ENCODE measurements at regions not wholly inside any gene's neighbourhood (a gene's known extent, or its start where the extent isn't known, plus 50 kb on each side); places are given as distances from the start of the nearest gene placed in this dataset.

DNA sequence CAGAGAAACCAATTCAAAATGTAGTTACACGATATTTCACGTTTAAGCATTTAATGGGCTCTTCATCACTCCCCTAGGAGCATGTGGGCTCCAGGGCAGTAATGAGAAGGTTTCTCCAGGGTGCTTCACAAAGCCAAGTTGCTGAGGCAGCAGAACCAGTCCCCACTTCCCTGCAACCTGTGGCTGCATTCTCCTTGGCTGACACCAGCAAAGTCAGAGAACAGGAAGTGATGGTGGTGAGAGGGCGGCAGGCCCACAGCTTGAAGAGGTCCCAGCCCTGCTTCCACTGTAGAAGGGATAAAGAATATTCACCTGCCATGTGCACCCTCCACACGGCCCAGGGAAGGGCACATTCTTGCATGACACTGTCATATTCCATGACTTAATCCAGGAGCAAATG, 133.2 kb downstream of the CBLN1 start:
- DNase-seq (no peak), ATAC-seq (ENCODE audit: low FRiP score) (no peak)
- Histone ChIP-seq H3K27ac (ENCODE audit: low read depth in 1 of 2, low read length in 2 of 2) (no peak overlapping the region), H3K9me3 (ENCODE audit: control insufficient read depth, low read length) (peaks cover 2% of the 10 kb centered on the region), H3K4me3 (ENCODE audit: low read length in 2 of 2) (no peak overlapping the region), H3K4me1 (ENCODE audit: control insufficient read depth in 1 of 2, insufficient read depth in 2 of 2, low read length in 2 of 2) (no peaks in the 10 kb centered on the region), H3K27me3 (ENCODE audit: control insufficient read depth in 1 of 2, insufficient read depth in 2 of 2, low read length in 1 of 2) (peaks cover 0 to 2% of the 10 kb centered on the region in 2 donors), H3K36me3 (ENCODE audit: control insufficient read depth in 1 of 2, insufficient read depth in 2 of 2, low read length in 1 of 2) (no peaks in the 10 kb centered on the region)
- intact Hi-C loops (cut with DNase I) = no loop called here
- 54 to 66% methylated on average over 4 of the region's 4 CpGs for WGBS, 2 donors

DNA sequence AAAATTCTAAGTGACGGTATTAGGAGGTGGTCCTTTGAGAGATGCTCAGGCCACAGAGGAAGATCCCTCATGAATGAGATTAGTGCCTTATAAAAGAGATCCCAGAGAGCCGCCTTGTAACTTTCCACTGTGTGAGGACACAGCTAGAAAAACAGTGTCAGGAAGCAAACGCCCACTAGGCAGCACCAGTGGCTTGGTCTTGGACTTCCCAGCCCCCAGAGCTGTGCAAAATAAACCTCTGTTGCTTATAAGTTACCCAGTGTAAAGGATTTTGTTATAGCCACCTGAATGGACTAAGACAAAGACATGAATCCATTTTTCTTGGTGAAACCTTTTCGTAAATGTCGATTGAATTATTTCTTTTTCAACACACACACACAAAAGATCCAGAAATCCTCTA, 141.0 kb downstream of the CBLN1 start:
- Histone ChIP-seq H3K27me3 (ENCODE audit: control insufficient read depth in 1 of 2, insufficient read depth in 2 of 2, low read length in 1 of 2) (no peaks in the 10 kb centered on the region), H3K4me3 (ENCODE audit: low read length in 2 of 2) (no peak overlapping the region), H3K9me3 (ENCODE audit: control insufficient read depth, low read length) (peaks cover 1% of the 10 kb centered on the region), H3K27ac (ENCODE audit: low read depth in 1 of 2, low read length in 2 of 2) (no peak overlapping the region), H3K36me3 (ENCODE audit: control insufficient read depth in 1 of 2, insufficient read depth in 2 of 2, low read length in 1 of 2) (no peaks in the 10 kb centered on the region), H3K4me1 (ENCODE audit: control insufficient read depth in 1 of 2, insufficient read depth in 2 of 2, low read length in 2 of 2) (no peaks in the 10 kb centered on the region)
- no peak for ATAC-seq (ENCODE audit: low FRiP score)
- intact Hi-C loops (cut with DNase I) = no loop called here
- DNase-seq = no peak
- 57 to 60% methylated on average over 5 of the region's 5 CpGs for WGBS, 2 donors

DNA sequence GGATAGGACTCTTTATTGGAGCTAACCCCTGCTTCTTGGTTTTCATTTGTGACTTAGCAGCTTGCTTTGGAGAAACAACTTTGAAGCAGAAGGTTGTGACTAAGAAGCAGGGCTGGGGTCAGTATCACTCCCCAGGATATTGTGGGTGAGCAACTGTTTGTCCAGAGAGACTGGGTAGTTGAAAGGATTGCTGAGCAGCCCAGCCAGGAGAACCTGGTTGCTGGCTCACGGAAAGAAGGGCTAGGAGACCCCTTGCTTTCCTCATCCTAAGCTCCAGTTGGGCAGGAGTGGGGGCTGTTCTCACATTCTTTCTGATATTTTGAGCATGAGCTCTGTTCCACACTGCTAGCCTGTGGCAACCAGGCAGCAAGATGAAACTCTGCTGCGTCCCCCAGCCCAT, 151.2 kb downstream of the CBLN1 start:
- Histone ChIP-seq H3K4me3 (ENCODE audit: low read length in 2 of 2) (no peak overlapping the region), H3K27me3 (ENCODE audit: control insufficient read depth in 1 of 2, insufficient read depth in 2 of 2, low read length in 1 of 2) (no peaks in the 10 kb centered on the region), H3K27ac (ENCODE audit: low read depth in 1 of 2, low read length in 2 of 2) (no peak overlapping the region), H3K36me3 (ENCODE audit: control insufficient read depth in 1 of 2, insufficient read depth in 2 of 2, low read length in 1 of 2) (no peaks in the 10 kb centered on the region), H3K4me1 (ENCODE audit: control insufficient read depth in 1 of 2, insufficient read depth in 2 of 2, low read length in 2 of 2) (no peaks in the 10 kb centered on the region), H3K9me3 (ENCODE audit: control insufficient read depth, low read length) (peaks cover 1% of the 10 kb centered on the region)
- ATAC-seq (ENCODE audit: low FRiP score) = no peak
- no peak for DNase-seq
- 58 to 63% methylated on average over 2 of the region's 2 CpGs for WGBS, 2 donors
- intact Hi-C loops (cut with DNase I) = no loop called here

DNA sequence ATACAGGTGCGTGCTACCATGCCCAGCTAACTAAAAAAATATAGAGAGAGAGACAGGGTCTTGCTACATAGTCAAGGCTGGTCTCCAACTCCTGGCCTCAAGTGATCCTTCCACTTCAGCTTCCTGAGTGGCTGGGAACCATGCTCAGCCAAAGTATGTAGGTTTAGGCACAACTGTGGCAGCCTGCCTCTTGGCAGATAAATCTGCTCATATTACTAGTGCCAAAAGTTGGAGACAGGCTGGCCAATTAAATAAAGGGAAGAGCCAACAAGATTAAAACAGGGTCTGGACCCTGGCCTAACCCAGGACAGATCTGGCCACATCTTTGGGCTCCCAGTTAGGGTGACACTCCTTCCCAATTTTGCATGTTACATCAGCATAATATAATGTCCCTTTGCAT, 151.7 kb downstream of the CBLN1 start:
- Histone ChIP-seq H3K9me3 (ENCODE audit: control insufficient read depth, low read length) (peaks cover 1% of the 10 kb centered on the region), H3K4me1 (ENCODE audit: control insufficient read depth in 1 of 2, insufficient read depth in 2 of 2, low read length in 2 of 2) (no peaks in the 10 kb centered on the region), H3K27me3 (ENCODE audit: control insufficient read depth in 1 of 2, insufficient read depth in 2 of 2, low read length in 1 of 2) (no peaks in the 10 kb centered on the region), H3K36me3 (ENCODE audit: control insufficient read depth in 1 of 2, insufficient read depth in 2 of 2, low read length in 1 of 2) (no peaks in the 10 kb centered on the region), H3K27ac (ENCODE audit: low read depth in 1 of 2, low read length in 2 of 2) (no peak overlapping the region), H3K4me3 (ENCODE audit: low read length in 2 of 2) (no peak overlapping the region)
- intact Hi-C loops (cut with DNase I) = no loop called here
- DNase-seq (no peak), ATAC-seq (ENCODE audit: low FRiP score) (no peak)
- 64 to 68% methylated on average over 1 of the region's 1 CpG for whole genome bisulfite sequencing, 2 donors

DNA sequence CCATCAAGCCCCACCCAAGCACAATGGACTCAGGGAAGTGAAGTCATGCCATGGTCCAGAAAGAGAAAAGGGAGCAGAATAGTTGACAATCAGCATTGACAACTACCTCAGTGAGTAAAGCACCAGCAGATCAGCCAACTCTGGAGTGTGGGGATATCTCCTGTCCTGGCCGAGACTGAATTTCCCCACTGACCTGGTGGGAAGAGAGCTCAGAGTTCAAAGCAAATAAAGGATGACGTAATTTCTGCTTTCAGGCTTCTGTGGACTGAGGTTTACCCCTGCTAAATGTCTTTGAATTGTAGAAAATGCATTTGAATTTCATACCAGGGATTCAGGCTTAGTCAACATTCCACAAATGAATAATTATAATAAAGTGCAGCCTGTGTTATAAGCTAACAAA, 152.9 kb downstream of the CBLN1 start:
- 47 to 58% methylated on average over 2 of the region's 2 CpGs for WGBS, 2 donors
- no peak for ATAC-seq (ENCODE audit: low FRiP score)

DNA sequence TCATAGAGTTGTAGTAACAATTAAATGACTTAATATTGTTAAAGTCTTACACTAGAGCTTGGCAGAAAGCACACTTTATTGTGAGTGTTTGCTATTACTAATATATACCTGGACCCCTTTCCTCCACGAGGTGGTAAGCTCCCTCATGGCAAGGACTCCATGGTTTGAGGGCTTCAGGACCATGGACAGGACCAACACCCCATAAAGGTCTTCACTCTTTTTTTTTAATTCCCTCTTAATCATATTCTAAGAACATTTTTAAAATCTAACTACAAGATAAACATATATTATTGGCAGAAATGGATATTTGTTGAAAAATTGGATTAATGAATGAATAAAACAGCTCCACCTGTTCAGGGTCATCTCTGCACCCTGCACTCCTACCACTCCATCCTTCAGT, 154.5 kb downstream of the CBLN1 start:
- DNase-seq (no peak), ATAC-seq (ENCODE audit: low FRiP score) (no peak)
- Histone ChIP-seq H3K4me3 (ENCODE audit: low read length in 2 of 2) (no peak overlapping the region), H3K9me3 (ENCODE audit: control insufficient read depth, low read length) (peaks cover 1% of the 10 kb centered on the region), H3K4me1 (ENCODE audit: control insufficient read depth in 1 of 2, insufficient read depth in 2 of 2, low read length in 2 of 2) (no peaks in the 10 kb centered on the region), H3K27me3 (ENCODE audit: control insufficient read depth in 1 of 2, insufficient read depth in 2 of 2, low read length in 1 of 2) (no peaks in the 10 kb centered on the region), H3K27ac (ENCODE audit: low read depth in 1 of 2, low read length in 2 of 2) (no peak overlapping the region), H3K36me3 (ENCODE audit: control insufficient read depth in 1 of 2, insufficient read depth in 2 of 2, low read length in 1 of 2) (no peaks in the 10 kb centered on the region)
- intact Hi-C loops (cut with DNase I) = no loop called here
- 20 to 24% methylated on average over 1 of the region's 1 CpG for WGBS, 2 donors

More for the DNA sequence above, 152.9 kb downstream of the CBLN1 start:
- Histone ChIP-seq H3K4me1 (ENCODE audit: control insufficient read depth in 1 of 2, insufficient read depth in 2 of 2, low read length in 2 of 2) (no peaks in the 10 kb centered on the region), H3K36me3 (ENCODE audit: control insufficient read depth in 1 of 2, insufficient read depth in 2 of 2, low read length in 1 of 2) (no peaks in the 10 kb centered on the region), H3K27me3 (ENCODE audit: control insufficient read depth in 1 of 2, insufficient read depth in 2 of 2, low read length in 1 of 2) (no peaks in the 10 kb centered on the region), H3K27ac (ENCODE audit: low read depth in 1 of 2, low read length in 2 of 2) (no peak overlapping the region), H3K9me3 (ENCODE audit: control insufficient read depth, low read length) (peaks cover 1% of the 10 kb centered on the region), H3K4me3 (ENCODE audit: low read length in 2 of 2) (no peak overlapping the region)
- no peak for DNase-seq
- intact Hi-C loops (cut with DNase I) = no loop called here

DNA sequence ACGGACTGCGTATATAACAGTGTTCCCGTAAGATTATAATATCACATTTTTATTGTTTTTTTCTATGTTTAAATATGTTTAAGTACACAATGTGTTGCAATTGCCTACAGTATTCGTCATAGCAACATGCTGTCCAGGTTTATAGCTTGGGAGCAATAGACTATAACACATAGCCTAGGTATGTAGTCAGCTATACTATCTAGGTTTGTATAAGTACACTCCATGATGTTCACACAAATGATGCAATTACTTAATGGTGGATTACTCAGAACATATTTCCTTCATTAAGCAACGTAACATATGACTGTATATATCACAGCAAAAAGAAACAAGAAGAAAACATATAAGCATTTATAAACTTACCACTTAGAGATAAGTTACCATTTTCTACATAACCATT, 160.0 kb downstream of the CBLN1 start:
- H3K36me3 ChIP-seq (ENCODE audit: control insufficient read depth in 1 of 2, insufficient read depth in 2 of 2, low read length in 1 of 2) = no peaks in the 10 kb centered on the region
- 83 to 87% methylated on average over 5 of the region's 5 CpGs for WGBS, 2 donors
- H3K4me1 ChIP-seq (ENCODE audit: control insufficient read depth in 1 of 2, insufficient read depth in 2 of 2, low read length in 2 of 2) = no peaks in the 10 kb centered on the region
- no peaks in the 10 kb centered on the region for H3K27me3 ChIP-seq (ENCODE audit: control insufficient read depth in 1 of 2, insufficient read depth in 2 of 2, low read length in 1 of 2)
- intact Hi-C loops (cut with DNase I) = no loop called here
- no peak overlapping the region for H3K4me3 ChIP-seq (ENCODE audit: low read length in 2 of 2)
- peaks cover 4% of the 10 kb centered on the region for H3K9me3 ChIP-seq (ENCODE audit: control insufficient read depth, low read length)
- DNase-seq = no peak
- no peak for ATAC-seq (ENCODE audit: low FRiP score)
- H3K27ac ChIP-seq (ENCODE audit: low read depth in 1 of 2, low read length in 2 of 2) = no peak overlapping the region

DNA sequence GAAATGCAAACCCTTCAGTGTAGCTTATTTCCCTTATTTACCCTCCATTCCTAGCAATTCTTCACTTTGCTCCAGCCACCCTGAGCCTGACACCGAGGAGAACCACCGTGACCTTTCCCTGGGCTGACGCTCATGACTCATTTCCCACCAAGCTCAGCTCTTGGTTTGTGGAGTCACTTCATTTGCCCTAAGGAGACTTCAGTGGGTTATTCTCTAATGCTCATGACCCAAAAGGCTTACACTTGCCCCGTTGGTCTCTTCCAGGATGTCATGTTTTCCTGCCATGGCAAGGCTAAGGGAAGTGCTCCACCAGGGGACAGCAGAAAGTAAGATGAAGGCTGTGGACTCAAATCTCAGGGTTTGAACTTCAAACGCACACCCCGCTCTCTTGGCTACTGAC, 161.0 kb downstream of the CBLN1 start:
- WGBS, 2 donors = 75 to 79% methylated on average over 6 of the region's 6 CpGs
- intact Hi-C loops (cut with DNase I) = no loop called here
- H3K4me1 ChIP-seq (ENCODE audit: control insufficient read depth in 1 of 2, insufficient read depth in 2 of 2, low read length in 2 of 2) = no peaks in the 10 kb centered on the region
- DNase-seq (no peak), ATAC-seq (ENCODE audit: low FRiP score) (no peak)
- H3K27me3 ChIP-seq (ENCODE audit: control insufficient read depth in 1 of 2, insufficient read depth in 2 of 2, low read length in 1 of 2) = no peaks in the 10 kb centered on the region
- H3K9me3 ChIP-seq (ENCODE audit: control insufficient read depth, low read length) = peaks cover 2% of the 10 kb centered on the region
- no peaks in the 10 kb centered on the region for H3K36me3 ChIP-seq (ENCODE audit: control insufficient read depth in 1 of 2, insufficient read depth in 2 of 2, low read length in 1 of 2)
- H3K4me3 ChIP-seq (ENCODE audit: low read length in 2 of 2) = no peak overlapping the region
- no peak overlapping the region for H3K27ac ChIP-seq (ENCODE audit: low read depth in 1 of 2, low read length in 2 of 2)

DNA sequence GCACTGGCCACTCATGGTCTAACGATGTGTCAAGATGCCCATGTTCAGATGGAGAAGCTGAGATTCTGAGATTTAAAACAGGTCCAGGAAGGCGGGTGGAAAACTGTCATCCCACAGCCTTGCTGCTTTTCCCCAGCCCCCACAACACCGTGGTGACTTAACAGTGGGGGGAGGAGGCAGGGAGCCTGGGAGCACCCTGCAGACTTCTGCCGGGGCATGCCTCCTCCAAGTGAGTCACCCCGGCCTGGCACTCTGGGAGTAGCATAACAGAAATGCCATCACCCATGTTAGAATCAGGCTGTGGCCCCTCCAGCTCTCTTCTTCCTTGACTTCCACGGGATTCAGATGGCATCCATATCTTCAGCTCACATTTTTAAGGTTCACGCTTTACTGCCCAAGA, 164.8 kb downstream of the CBLN1 start:
- Histone ChIP-seq H3K4me1 (ENCODE audit: control insufficient read depth in 1 of 2, insufficient read depth in 2 of 2, low read length in 2 of 2) (no peaks in the 10 kb centered on the region), H3K27ac (ENCODE audit: low read depth in 1 of 2, low read length in 2 of 2) (no peak overlapping the region), H3K4me3 (ENCODE audit: low read length in 2 of 2) (no peak overlapping the region), H3K9me3 (ENCODE audit: control insufficient read depth, low read length) (peaks cover 2% of the 10 kb centered on the region), H3K27me3 (ENCODE audit: control insufficient read depth in 1 of 2, insufficient read depth in 2 of 2, low read length in 1 of 2) (no peaks in the 10 kb centered on the region), H3K36me3 (ENCODE audit: control insufficient read depth in 1 of 2, insufficient read depth in 2 of 2, low read length in 1 of 2) (no peaks in the 10 kb centered on the region)
- intact Hi-C loops (cut with DNase I) = no loop called here
- 63 to 66% methylated on average over 7 of the region's 7 CpGs for WGBS, 2 donors
- no peak for ATAC-seq (ENCODE audit: low FRiP score)
- no peak for DNase-seq

Measured in aorta (tissue), 5 donors.